Nephron (organoid): ENCODE measurements at regions not wholly inside any gene's neighbourhood (a gene's known extent, or its start where the extent isn't known, plus 50 kb on each side); places are given as distances from the start of the nearest gene placed in this dataset.
"Not testable (repeated sequence)": the region's sequence is repeated elsewhere in the genome, so short reads cannot be mapped to it uniquely, and the experiment has no call there.

Experiments used
- H3K27ac Mint-ChIP-seq, 3 experiments: 2 replicates each; pipeline ENCODE4 v1.8.0; 2020; ENCODE audit warnings: mixed read lengths in 3 of 3, mild to moderate bottlenecking in 2 of 3, moderate library complexity in 1 of 3
- H3K27me3 Mint-ChIP-seq: 2 replicates; pipeline ENCODE4 v1.8.0; 2021; ENCODE audit warnings: low read depth, mild to moderate bottlenecking, moderate library complexity, mixed read lengths
- H3K36me3 Mint-ChIP-seq: 2 replicates; pipeline ENCODE4 v1.8.0; 2020; ENCODE audit warnings: low read depth, mixed read lengths
- H3K4me1 Mint-ChIP-seq: 2 replicates; pipeline ENCODE4 v1.8.0; 2020; ENCODE audit warnings: mixed read lengths
- H3K4me3 Mint-ChIP-seq, 3 experiments: 2 replicates each; pipeline ENCODE4 v1.8.0; 2020; ENCODE audit warnings: mild to moderate bottlenecking in 3 of 3, mixed read lengths in 3 of 3, moderate library complexity in 2 of 3
- H3K9me3 Mint-ChIP-seq: 2 replicates; pipeline ENCODE4 v1.8.0; 2020; ENCODE audit warnings: mixed read lengths
- TF ChIP-seq, protein P1 (sequence below), 3 experiments: fragments of 200-600 bp; sonication (generic); IDR thresholded peaks; one replicate each; pipeline ENCODE4 v1.5.0; 2021; ENCODE audit warnings: antibody characterized with exemption in 3 of 3; ENCODE audit not compliant: unreplicated experiment in 3 of 3

DNA sequence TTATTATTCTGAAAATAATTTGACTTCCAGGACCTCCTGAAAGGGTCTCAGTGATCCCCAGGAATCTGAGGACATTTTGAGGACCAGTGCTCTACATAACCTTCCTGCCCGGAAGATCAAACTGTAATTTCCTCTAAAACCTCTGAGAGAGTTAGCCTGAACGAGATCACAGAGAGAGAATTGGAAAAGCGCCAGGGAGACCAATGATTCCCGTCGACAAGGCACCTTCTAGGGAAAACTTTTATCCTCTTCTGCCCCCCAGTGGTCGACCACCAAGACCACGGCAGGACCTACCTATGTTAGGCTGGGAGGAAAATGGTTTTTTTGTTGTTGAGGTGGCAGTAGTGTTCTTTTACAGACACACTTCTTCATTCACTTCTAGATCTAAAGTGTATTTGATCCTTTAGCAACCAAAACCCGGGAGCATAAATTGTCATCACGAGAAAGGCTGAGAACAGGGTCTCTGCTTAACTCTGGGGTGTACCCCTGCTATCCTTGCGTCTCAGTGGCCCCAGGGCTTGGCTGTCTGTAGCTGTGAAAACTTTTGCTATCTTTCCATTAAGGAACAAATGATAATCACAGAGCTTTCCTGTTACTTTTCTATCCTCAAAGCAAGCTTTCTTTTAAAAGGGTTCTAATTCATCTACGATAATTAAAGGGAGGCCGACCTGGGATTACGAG is 62.9 kb upstream of the NID2 start:
- H3K4me3 Mint-ChIP-seq: peak overlapping the region in 1 of 3 experiments; percentile 20
- H3K36me3 Mint-ChIP-seq: peaks cover 8% of the 10 kb centered on the region
- H3K4me1 Mint-ChIP-seq: peaks cover 15% of the 10 kb centered on the region
- TF ChIP-seq, protein P1, sequence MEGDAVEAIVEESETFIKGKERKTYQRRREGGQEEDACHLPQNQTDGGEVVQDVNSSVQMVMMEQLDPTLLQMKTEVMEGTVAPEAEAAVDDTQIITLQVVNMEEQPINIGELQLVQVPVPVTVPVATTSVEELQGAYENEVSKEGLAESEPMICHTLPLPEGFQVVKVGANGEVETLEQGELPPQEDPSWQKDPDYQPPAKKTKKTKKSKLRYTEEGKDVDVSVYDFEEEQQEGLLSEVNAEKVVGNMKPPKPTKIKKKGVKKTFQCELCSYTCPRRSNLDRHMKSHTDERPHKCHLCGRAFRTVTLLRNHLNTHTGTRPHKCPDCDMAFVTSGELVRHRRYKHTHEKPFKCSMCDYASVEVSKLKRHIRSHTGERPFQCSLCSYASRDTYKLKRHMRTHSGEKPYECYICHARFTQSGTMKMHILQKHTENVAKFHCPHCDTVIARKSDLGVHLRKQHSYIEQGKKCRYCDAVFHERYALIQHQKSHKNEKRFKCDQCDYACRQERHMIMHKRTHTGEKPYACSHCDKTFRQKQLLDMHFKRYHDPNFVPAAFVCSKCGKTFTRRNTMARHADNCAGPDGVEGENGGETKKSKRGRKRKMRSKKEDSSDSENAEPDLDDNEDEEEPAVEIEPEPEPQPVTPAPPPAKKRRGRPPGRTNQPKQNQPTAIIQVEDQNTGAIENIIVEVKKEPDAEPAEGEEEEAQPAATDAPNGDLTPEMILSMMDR (IDR thresholded peaks at IDR 0.05; ENCODE audit: unreplicated experiment in 3 of 3): peak; percentile 78 to 82 (median 80)
- H3K27ac Mint-ChIP-seq: peak overlapping the region; percentile 40 to 77 (median 66)
- peaks cover 21% of the 10 kb centered on the region for H3K9me3 Mint-ChIP-seq
- no peaks in the 10 kb centered on the region for H3K27me3 Mint-ChIP-seq

DNA sequence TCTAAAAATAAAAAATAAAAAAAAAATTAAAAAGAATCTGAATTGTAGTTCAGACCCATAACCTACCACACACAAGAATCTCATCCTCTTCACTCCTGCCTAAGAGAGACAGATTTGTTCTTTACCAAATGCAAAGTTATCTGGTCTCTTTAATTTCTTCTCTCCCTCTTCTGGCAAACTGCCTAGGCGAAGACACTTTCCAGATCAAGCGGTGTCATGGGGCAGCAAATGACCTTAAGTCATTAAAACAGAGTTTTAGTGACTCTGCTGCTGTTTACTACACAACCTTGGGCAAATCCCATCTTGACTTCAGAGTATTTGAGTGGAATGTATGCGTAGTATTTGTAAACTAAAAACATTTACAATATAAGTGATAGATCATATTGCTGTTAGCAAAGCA is 60.9 kb upstream of the NID2 start:
- Mint-ChIP-seq H3K27ac (peak overlapping the region; percentile 10 to 41 (median 34)), H3K9me3 (peaks cover 7% of the 10 kb centered on the region), H3K4me1 (peaks cover 23% of the 10 kb centered on the region), H3K27me3 (no peaks in the 10 kb centered on the region), H3K4me3 (no peak overlapping the region), H3K36me3 (no peaks in the 10 kb centered on the region)
- TF ChIP-seq, protein P1 (IDR thresholded peaks at IDR 0.05; ENCODE audit: unreplicated experiment in 3 of 3): no peak

DNA sequence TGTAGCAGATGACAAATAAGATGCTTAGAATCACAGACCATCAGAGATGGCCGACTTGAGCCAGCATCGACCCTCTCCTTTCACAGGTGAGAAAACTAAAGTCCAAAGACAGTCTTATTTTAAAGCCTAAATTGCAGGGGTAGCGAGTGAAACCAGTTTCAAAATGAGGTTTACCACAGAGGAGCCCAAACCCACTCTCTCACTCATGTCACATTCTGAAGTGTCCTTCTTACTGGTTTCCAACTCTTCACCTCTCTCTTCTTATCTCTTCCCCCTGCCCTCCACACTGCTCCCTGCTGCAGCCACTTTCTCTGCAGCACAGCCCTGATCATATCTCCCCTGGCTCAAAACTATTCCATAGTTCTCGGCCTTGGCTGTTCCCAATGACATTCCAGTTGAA is 57.0 kb upstream of the NID2 start:
- Mint-ChIP-seq H3K4me1 (peaks cover 21% of the 10 kb centered on the region), H3K9me3 (no peaks in the 10 kb centered on the region), H3K4me3 (no peak overlapping the region), H3K27ac (no peak overlapping the region), H3K36me3 (no peaks in the 10 kb centered on the region), H3K27me3 (peaks cover 5% of the 10 kb centered on the region)
- TF ChIP-seq, protein P1 (IDR thresholded peaks at IDR 0.05; ENCODE audit: unreplicated experiment in 3 of 3): no peak

DNA sequence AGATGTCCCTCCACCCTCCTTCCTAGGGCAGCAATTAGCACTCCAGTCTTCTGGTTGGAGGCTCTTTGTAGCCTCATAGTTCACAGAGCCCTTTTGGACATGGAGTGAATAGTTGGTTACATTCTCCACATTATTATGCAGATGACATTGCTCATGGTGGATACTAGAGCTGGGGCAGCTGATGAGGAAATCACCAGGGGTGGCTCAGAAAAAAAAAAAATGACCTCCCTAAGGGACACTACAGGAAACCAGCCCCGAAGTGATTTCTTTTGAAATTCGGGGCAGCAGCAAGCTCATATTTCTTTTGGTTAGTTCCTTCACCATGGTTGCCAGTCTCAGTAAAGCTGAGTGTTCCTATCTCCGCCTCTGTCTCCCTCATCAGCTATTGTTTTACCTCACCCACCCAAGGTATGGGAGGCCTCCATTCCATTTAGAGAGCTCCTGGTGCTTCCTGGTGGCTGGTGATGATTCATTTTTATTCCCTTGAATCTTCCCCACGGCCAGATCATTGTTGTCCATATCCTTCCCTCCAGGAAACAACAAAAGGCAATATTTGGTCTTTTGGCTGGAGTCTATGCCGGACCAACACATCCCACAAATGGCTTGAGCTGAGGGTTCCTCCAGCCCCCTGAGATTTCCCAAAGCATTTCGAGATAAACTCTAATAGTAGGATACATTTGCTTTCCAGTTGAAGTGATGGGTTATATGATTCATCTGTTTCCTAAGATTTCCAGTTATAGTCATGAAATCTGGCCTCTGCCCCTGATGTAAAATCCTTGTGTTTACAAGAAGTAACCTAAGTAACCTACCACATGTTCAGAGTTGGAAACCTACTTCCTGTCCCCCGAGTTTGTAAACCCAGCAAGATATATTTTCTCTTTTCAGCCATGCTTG is 56.2 kb upstream of the NID2 start:
- H3K36me3 Mint-ChIP-seq: no peaks in the 10 kb centered on the region
- peaks cover 20% of the 10 kb centered on the region for H3K4me1 Mint-ChIP-seq
- peak overlapping the region; percentile 33 to 82 (median 74) for H3K27ac Mint-ChIP-seq
- H3K9me3 Mint-ChIP-seq: no peaks in the 10 kb centered on the region
- H3K27me3 Mint-ChIP-seq: peaks cover 5% of the 10 kb centered on the region
- no peak overlapping the region for H3K4me3 Mint-ChIP-seq
- TF ChIP-seq, protein P1 (IDR thresholded peaks at IDR 0.05; ENCODE audit: unreplicated experiment in 3 of 3): no peak

DNA sequence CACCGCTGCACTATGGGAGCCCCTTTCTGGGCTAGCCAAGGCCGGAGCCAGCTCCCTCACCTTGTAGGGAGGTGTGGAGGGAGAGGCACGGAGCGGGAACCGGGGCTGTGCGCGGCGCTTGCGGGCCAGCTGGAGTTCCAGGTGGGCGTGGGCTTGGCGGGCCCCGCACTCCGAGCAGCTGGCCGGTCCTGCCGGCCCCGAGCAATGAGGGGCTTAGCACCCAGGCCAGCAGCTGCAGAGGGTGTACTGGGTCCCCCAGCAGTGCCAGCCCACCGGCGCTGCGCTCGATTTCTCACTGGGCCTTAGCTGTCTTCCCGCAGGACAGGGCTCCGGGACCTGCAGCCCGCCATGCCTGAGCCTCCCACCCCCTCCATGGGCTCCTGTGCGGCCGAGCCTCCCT is 53.3 kb upstream of the NID2 start:
- not testable (repeated sequence) for H3K27me3 Mint-ChIP-seq, H3K36me3 Mint-ChIP-seq, H3K9me3 Mint-ChIP-seq, H3K27ac Mint-ChIP-seq, H3K4me3 Mint-ChIP-seq
- peaks cover 25% of the 10 kb centered on the region for H3K4me1 Mint-ChIP-seq

DNA sequence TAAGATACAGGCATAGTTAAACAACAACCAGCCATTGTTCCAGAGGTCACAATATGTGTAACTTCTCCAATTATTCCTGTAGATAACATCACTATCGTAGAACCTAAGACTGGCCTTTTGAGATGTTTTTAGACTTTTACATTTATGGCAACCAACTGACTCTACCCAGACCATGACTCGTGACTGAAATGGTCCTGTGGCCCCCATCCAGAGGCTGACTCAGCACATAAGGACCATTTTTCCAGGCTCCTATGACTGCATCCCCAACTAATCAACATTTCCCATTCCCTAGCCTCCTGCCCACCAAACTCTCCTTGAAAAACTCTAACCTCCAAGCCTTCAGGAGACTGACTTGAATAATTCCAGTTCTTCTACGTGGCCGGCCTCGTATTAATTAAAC is 52.6 kb upstream of the NID2 start:
- Mint-ChIP-seq H3K4me1 (peaks cover 32% of the 10 kb centered on the region), H3K4me3 (no peak overlapping the region), H3K36me3 (no peaks in the 10 kb centered on the region), H3K27ac (no peak overlapping the region), H3K9me3 (no peaks in the 10 kb centered on the region), H3K27me3 (peaks cover 5% of the 10 kb centered on the region)
- TF ChIP-seq, protein P1 (IDR thresholded peaks at IDR 0.05; ENCODE audit: unreplicated experiment in 3 of 3): no peak
